Left ventricle myocardium superior (tissue), 1 donor: ENCODE measurements at regions not wholly inside any gene's neighbourhood (a gene's known extent, or its start where the extent isn't known, plus 50 kb on each side); places are given as distances from the start of the nearest gene placed in this dataset.
"Not testable (repeated sequence)": the region's sequence is repeated elsewhere in the genome, so short reads cannot be mapped to it uniquely, and the experiment has no call there.

Experiments used
- ATAC-seq: fragments of 200-7000 bp; cut with Tn5 transposase; one replicate; pipeline ENCODE4 v1.9.1; 2020; ENCODE audit warnings: mild to moderate bottlenecking, moderate library complexity
- DNase-seq: peaks from one replicate; pipeline ENCODE4 v3.0.0-alpha.2; 2020
- intact Hi-C: fragments of 100-400 bp; cut with micrococcal nuclease; formaldehyde crosslinking; loops from one replicate; pipeline ENCODE4 v1.11.0; 2022
- donor health status: DM: no; HTN: yes; CAD: no; lungs with severe emphysema.

DNA sequence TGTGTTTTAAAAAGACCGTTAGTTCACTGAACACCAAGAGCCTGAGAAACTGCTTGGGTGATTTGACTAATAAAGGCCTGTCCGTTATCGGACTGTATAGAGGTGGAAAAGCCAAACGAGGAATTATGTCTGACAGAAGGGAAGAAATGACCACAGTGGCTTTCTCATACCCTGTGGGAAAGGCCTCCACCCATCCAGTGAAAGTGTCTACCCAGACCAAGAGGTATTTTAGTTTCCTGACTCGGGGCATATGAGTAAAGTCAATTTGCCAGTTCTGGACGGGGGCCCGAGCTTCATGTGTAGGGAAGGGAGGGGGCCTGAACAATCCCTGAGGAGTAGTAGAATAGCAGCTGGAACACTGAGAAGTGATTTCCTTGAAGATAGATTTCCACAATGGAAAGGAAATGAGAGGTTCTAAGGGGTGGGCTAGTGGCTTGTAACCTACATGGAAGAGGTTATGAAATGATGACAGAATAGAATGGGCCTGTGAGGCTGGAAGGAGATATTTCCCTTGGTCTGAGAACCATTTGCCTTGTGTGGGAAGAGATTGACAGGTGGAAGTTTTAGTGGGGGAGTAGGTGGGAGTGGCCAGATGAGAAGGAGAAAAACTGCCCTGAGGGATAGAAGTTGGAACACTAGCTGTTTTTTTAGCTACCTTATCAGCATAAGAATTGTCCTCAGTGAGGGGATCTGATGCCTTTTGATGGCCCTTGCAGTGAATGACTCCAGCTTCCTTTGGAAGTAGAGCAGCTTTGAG lies 106.4 kb upstream of the PPM1J start:
- intact Hi-C loops, ATAC-seq, DNase-seq: not testable (repeated sequence)

DNA sequence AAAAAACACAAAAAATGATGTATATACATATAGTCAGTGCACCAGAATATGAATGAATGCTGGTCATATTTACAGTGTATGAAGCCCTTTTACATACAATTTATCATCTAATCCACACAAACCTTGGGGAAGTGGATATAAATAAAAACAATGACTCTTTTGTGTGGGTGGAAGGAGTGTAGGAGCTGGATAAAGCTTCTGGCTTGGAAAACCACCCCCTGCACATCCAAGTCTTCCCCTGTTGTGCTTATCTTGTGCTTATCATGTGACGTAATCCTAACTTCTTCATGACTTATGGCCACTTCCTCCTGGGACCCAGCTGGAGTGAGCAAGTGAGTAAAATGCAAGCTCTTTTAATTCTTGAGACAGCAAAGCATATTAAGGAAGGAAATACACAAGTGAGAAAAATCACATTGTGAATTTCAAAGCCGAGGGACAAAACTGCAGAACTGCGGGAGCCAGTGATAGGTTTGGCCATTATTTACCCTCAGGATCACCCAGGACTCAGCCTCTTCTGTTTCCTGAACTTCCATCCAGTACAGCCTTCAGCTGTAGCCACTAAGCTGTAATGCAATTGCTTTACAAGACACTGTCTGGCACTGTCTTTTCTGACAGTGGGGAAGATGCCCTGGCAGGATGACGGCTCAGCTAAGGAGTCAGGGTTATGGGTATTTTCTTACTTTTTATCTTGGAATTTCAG lies 104.0 kb upstream of the PPM1J start:
- peak; percentile 77 for ATAC-seq
- intact Hi-C loops = no loop called here

GRCh38 chr1:112817555-112818373 lies 102.6 kb upstream of the PPM1J start:
- no peak for ATAC-seq
- no peak for DNase-seq
- intact Hi-C loops = no loop called here

More for the DNA sequence above, 104.0 kb upstream of the PPM1J start:
- DNase-seq = no peak

GRCh38 chr1:112815376-112815775 lies 100.2 kb upstream of the PPM1J start:
- DNase-seq (no peak), ATAC-seq (no peak)
- intact Hi-C loops = no loop called here

- ATAC-seq, intact Hi-C loops, DNase-seq: not testable (repeated sequence)
Measured at GRCh38 chr1:112814645-112815044, 99.5 kb upstream of the PPM1J start.

DNA sequence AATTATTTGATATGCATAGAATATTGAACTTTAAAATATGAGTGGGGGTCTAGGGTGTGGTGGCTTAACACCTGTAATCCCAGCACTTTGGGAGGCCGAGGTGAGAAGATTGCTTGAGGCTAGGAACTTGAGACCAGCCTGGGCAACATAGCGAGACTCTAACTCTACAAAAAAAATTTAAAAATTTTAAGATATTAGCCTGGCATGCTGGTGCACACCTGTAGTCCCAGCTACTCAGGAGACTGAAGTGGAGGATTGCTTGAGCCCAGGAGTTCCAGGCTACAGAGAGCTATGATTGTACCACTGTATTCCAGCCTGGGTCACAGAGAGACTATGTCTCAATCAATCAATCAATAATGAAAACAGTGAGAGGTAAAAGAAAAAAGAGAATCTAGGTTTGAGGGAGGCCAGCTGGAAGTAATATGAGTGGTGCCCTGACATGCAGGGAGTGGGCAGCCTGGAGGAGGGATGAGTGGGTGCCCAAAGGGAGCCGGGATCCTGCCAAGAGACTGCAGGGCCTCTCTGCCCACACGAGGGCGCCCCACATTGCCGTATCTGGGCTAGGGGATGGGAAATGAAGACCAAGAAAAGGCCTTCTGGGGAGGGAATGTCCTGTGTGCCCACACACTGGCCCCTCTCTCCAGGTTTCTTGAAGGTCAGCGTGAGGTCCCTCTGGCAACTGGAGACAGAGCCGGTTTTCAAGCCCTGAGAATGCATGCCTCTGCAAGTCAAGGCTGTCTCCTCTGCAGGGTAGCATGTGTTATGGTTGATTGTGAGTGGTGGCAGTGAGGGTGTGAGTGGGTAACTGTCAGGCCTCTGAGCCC lies 93.9 kb upstream of the PPM1J start:
- intact Hi-C loops = no loop called here
- DNase-seq (peak; percentile 84), ATAC-seq (peak; percentile 82)

DNA sequence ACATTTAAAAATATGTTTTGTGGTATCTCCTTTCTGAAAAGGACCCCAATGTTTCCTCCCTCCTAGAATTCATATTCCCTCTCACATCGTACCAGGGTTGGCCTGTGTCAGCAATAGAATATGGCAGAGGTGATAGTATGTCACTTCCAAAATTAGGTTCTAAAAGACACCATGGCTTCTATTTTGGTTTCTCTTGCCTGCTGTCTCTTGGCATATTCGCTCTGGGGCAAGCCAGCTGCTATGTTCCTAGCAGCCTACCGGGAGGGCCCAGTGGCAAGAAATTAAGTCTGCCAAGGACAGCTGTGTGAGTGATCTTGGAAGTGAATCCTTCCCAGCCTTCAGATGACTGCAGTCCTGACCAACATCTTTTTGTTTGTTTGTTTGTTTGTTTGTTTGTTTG lies 92.9 kb upstream of the PPM1J start:
- ATAC-seq = peak; percentile 87
- intact Hi-C loops = no loop called here
- no peak for DNase-seq

DNA sequence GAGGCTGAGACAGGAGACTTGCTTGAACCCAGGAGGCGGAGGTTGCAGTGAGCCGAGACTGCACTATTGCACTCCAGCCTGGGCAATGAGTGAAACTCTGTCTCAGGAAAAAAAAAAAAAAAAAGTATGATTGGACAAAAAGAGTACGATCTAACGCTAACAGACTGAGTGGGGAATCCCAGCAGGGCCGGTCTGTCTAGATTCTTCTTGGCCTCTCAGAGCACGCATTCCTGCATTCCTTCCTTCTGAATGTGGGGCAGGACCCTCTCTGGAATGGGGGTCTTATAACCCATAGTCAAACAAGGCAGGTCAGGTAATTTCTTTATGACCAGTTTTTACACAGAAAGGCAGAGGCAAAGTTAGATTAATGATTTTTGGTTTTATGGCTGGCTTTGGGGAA lies 92.0 kb upstream of the PPM1J start:
- DNase-seq = no peak
- intact Hi-C loops = no loop called here
- no peak for ATAC-seq

DNA sequence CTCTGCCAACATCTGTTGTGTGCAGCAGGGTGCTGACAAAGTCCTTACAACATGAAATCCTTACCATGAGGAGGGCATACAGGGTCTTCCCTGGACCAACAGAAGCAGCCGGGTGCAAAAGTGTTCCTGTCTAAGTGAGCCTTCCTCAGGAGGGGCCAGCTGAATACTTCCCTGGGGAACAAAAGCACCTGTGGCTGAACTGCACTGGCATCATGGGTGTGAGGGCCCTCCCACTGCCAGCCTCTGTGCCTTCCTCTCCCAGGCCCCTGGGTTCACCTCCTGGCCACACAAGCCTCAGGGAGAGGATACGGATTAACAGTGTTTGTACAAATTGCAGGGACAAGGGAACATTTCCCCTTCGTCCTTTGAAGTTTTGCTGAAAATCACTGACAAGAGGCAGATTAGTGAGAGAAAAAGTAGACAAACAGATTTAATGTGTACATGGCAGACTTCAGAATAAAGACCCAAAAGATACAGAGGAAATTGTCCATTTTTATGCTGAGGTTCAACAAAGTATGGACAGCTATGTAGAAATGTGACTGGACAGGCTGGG lies 91.0 kb upstream of the PPM1J start:
- no peak for ATAC-seq

DNA sequence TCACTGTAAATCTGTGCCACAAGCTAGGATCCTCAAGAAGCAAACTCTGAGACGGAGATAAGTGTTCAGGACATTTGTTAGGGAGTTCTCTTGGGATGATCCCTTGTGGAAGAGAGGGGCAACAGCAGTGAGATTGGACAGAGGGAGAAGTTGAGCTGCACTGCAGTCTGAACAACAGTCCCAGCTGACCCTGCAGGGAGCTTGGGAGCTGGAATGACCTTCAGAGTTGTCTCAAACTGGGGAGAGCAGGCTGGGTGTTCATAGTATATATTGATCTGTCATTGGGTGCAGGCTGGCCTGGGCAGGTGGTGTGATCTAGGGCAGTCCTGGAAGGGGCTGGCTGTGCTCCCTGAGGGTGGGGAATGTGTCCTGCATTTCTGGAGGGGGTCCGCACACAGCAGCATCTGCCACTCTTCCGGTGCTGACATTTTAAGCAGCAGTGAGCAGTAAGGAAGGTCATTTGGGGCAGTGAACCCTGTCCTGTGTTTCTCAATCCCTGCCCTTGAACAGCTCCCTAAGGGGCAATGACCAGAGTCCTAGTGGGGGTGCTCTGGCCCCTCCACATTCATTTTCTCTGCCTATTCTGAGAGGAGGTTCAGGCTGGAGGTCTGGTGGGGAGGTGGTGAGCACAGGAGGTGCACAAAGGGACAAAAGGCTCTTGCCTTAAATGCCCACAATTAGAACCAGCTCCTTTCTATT lies 90.2 kb upstream of the PPM1J start:
- ATAC-seq (no peak), DNase-seq (no peak)
- intact Hi-C loops = no loop called here

More for the DNA sequence above, 91.0 kb upstream of the PPM1J start:
- no peak for DNase-seq
- intact Hi-C loops = no loop called here

DNA sequence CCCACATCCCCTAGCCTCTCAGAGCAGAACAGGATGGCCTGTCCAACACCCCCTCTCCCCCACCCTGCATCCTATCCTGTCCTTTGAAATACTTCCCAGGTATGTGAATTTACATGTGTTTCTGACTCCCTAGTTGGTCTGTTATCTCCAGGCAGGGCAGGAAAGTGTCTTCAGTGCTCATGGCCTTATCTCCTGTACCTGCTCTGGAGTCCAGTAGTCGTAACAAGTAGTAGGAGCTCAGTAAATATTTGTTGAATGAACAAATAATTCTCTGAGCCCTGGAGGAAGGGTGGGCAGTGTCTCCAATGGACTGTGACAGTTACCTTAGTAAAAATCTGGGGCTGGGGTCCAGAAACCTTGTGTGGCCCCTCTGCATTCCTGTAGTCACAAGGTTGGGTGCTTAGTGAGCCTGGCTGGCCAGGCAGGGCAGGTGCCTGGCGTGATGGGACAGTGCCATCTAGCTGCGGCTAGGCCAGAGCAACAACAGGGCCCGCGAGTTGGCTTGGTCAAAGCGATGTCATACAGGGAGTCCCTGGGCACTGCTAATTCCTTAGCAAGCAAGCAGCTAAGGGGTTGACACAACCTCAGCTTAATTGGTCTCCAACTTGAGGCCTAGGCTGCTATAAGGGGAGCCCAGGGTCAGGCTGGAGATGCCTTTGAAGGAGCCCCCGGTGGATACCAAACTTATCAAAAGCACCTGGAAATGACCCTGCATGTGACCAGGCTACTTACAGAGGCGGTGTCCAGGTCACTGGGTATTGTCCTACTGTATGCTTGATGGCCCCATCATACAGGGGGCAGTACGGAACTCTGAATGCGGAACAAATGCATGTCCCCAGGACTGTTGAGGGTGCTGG lies 89.0 kb upstream of the PPM1J start:
- peak; percentile 73 for DNase-seq
- intact Hi-C loops = loop anchor here (5.0 kb wide), 1 partner anchor 87 kb away; the partner anchor contains the start of gene PPM1J
- ATAC-seq = peak; percentile 83

GRCh38 chr1:112800289-112800688 lies 85.2 kb upstream of the PPM1J start:
- ATAC-seq (no peak), DNase-seq (no peak)
- intact Hi-C loops = loop anchor here (5.0 kb wide), 1 partner anchor 83 kb away; the partner anchor contains the start of gene PPM1J

DNA sequence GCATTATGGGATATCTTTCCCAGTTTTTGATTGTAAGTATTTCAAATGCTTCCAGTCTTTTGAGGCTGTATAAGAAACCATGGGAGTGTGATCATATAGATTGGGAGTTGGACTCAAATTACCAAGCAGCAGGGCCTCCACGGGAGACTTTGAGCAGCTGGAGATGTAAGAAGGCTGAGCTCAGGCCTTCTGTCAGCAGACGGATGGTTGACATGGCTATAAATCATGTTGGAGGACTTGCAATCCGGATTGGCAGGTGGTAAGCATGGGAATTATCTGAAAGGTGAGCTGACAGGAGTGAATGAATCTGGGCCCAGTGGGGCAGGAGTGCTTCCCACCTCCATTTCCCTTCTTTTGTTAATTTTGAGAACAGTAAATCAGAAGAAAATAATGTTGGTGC lies 83.2 kb upstream of the PPM1J start:
- intact Hi-C loops = no loop called here
- ATAC-seq (no peak), DNase-seq (no peak)

GRCh38 chr1:112797224-112797623 lies 82.1 kb upstream of the PPM1J start:
- no peak for ATAC-seq
- intact Hi-C loops = no loop called here
- DNase-seq = no peak

GRCh38 chr1:112794654-112795239 lies 79.6 kb upstream of the PPM1J start:
- intact Hi-C loops = no loop called here
- no peak for ATAC-seq

GRCh38 chr1:112793631-112794565 lies 78.8 kb upstream of the PPM1J start:
- ATAC-seq (no peak), DNase-seq (no peak)
- intact Hi-C loops = no loop called here

More at GRCh38 chr1:112794654-112795239, 79.6 kb upstream of the PPM1J start:
- DNase-seq = no peak
